IMR-90 (cell line): ENCODE measurements at regions not wholly inside any gene's neighbourhood (a gene's known extent, or its start where the extent isn't known, plus 50 kb on each side); places are given as distances from the start of the nearest gene placed in this dataset.

ENCODE experiments used
- CEBPB ChIP-seq: IDR thresholded peaks from 2 replicates; pipeline ENCODE4 v1.6.1; 2012; ENCODE audit warnings: low read depth, low read length, improper control_type of control experiment
- CTCF ChIP-seq: conservative IDR thresholded peaks from 2 replicates; pipeline ENCODE4 v1.5.1; 2012; ENCODE audit warnings: mild to moderate bottlenecking, low read depth, low read length, improper control_type of control experiment
- MXI1 ChIP-seq: IDR thresholded peaks from 2 replicates; pipeline ENCODE4 v1.6.1; 2012; ENCODE audit warnings: low read depth, mild to moderate bottlenecking, low read length, moderate library complexity, borderline replicate concordance
- POLR2A ChIP-seq: IDR thresholded peaks from 2 replicates; pipeline ENCODE4 v1.6.1; 2012; ENCODE audit warnings: mild to moderate bottlenecking, low read depth, low read length
- RAD21 ChIP-seq: IDR thresholded peaks from 2 replicates; pipeline ENCODE4 v1.6.1; 2012; ENCODE audit warnings: low read length, improper control_type of control experiment
- RCOR1 ChIP-seq: IDR thresholded peaks from 2 replicates; pipeline ENCODE4 v1.6.1; 2012; ENCODE audit warnings: mild to moderate bottlenecking, low read length, improper control_type of control experiment; ENCODE audit not compliant: insufficient replicate concordance
- RFX5 ChIP-seq: IDR thresholded peaks from 2 replicates; pipeline ENCODE4 v1.8.0; 2012; ENCODE audit warnings: low read depth, mild to moderate bottlenecking, low read length, moderate library complexity
- TF ChIP-seq, protein P1 (sequence below): fragments of 150-350 bp; IDR thresholded peaks from 2 replicates; pipeline ENCODE4 v1.6.1; 2017; ENCODE audit warnings: mild to moderate bottlenecking, antibody characterized with exemption, low read length, low read depth

DNA sequence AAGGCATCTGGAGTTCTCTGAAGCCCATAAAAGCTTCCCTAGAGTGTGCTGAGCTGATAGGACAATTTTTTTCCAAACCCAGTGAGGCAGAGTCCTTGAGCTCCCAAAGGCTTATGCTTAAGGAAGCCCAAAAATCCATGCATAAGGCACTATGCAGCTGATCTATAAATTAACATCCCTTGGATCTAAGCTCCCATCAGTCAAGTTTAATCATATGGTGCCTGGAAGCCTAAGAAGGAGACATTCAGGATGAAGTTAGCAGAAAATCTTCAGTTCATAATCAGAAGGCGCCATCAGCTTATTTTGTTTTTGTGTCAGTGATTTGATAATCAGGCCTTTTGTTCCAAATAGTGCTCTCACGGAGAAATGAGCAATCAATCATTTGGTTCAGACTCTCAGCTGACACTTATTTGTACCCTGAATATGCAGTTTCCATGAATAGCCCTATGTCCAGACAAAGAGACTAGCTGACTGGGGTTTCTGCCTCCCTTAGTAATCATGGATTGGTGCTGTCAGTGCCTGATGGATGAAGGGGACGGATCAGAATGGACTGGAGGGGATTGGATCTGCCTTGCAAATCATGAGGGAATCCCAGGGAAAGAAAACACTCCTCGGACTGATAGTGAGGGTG is 464.8 kb upstream of the RGPD4 start:
- TF ChIP-seq RFX5 (no peak), CTCF (no peak), POLR2A (no peak), RAD21 (no peak), RCOR1 (no peak), CEBPB (no peak), MXI1 (no peak)
- TF ChIP-seq, protein P1, sequence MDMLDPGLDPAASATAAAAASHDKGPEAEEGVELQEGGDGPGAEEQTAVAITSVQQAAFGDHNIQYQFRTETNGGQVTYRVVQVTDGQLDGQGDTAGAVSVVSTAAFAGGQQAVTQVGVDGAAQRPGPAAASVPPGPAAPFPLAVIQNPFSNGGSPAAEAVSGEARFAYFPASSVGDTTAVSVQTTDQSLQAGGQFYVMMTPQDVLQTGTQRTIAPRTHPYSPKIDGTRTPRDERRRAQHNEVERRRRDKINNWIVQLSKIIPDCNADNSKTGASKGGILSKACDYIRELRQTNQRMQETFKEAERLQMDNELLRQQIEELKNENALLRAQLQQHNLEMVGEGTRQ: no peak
